Smooth muscle cell (in vitro differentiated cells): ENCODE measurements at regions not wholly inside any gene's neighbourhood (a gene's known extent, or its start where the extent isn't known, plus 50 kb on each side); places are given as distances from the start of the nearest gene placed in this dataset.

ENCODE experiments used
- DNase-seq: peaks from one replicate; lab custom pipeline; 2025; ENCODE audit not compliant: unreplicated experiment; lab: John Stamatoyannopoulos, UW
- H2AFZ ChIP-seq: fragments of 200-600 bp; sonication (generic); 2 replicates; pipeline ENCODE4 v1.6.0; 2016; ENCODE audit warnings: antibody characterized with exemption, low read depth, mild to moderate bottlenecking
- H3F3A ChIP-seq: fragments of 200-600 bp; sonication (generic); 2 replicates; pipeline ENCODE4 v1.6.0; 2017; ENCODE audit warnings: antibody characterized with exemption, low read depth
- H3K27ac ChIP-seq: fragments of 200-600 bp; sonication (generic); 2 replicates; pipeline ENCODE4 v1.5.1; 2016; ENCODE audit warnings: low read depth, mild to moderate bottlenecking
- H3K27me3 ChIP-seq: fragments of 200-600 bp; sonication (generic); 2 replicates; pipeline ENCODE4 v1.6.1; 2016; ENCODE audit warnings: low read depth, mild to moderate bottlenecking
- H3K36me3 ChIP-seq: fragments of 200-600 bp; sonication (generic); 2 replicates; pipeline ENCODE4 v1.5.1; 2016; ENCODE audit warnings: low read depth
- H3K4me1 ChIP-seq: fragments of 200-600 bp; sonication (generic); 2 replicates; pipeline ENCODE4 v1.5.1; 2016; ENCODE audit warnings: low read depth
- H3K4me2 ChIP-seq: fragments of 200-600 bp; sonication (generic); 2 replicates; pipeline ENCODE4 v1.6.0; 2016; ENCODE audit warnings: mild to moderate bottlenecking
- H3K4me3 ChIP-seq: fragments of 200-600 bp; sonication (generic); 2 replicates; pipeline ENCODE4 v1.5.1; 2016; ENCODE audit warnings: mild to moderate bottlenecking
- H3K79me2 ChIP-seq: fragments of 200-600 bp; sonication (generic); 2 replicates; pipeline ENCODE4 v1.6.0; 2016; ENCODE audit warnings: low read depth, mild to moderate bottlenecking
- H3K9ac ChIP-seq: fragments of 200-600 bp; sonication (generic); 2 replicates; pipeline ENCODE4 v1.6.0; 2016; ENCODE audit warnings: low read depth
- H3K9me3 ChIP-seq: fragments of 200-600 bp; sonication (generic); replicated peaks from 2 replicates; pipeline ENCODE4 v1.5.1; 2016; ENCODE audit warnings: low read depth
- H4K20me1 ChIP-seq: fragments of 200-600 bp; sonication (generic); 2 replicates; pipeline ENCODE4 v1.6.0; 2016; ENCODE audit warnings: low read depth
- WGBS: methylation state at CpG from one replicate; pipeline ENCODE4 v1.1.7; 2016; ENCODE audit warnings: low lambda C conversion rate; 5-methylcytosine and 5-hydroxymethylcytosine counted together
- TF ChIP-seq, protein P1 (sequence below): fragments of 200-600 bp; sonication (generic); IDR thresholded peaks from 2 replicates; pipeline ENCODE4 v1.5.1; 2017; ENCODE audit warnings: borderline replicate concordance, mild to moderate bottlenecking, antibody characterized with exemption; ENCODE audit not compliant: insufficient read depth, poor library complexity, severe bottlenecking

DNA sequence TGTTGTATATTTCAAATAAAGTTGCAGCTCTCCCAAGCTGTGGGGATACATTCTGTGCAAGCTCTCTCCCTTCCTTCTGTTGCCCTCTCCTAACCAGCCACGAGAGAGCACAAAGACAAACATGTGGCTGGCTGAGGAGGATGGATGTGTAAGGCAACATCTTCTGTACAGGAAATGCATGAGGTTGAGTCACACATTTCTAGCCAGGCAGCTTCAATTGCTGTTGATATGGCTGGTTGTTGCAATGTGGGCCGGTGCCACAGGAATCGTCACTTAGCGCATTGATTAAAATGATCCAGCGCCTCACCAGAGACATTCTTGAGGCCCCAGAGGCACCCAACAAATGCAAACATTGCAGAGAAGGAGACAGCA is 207.1 kb downstream of the ICE1 start:
- WGBS = 24% methylated on average over 5 of the region's 5 CpGs
- Histone ChIP-seq H2AFZ (peak overlapping the region; percentile 57), H3K4me2 (peak overlapping the region; percentile 62), H3K9me3 (no peaks in the 10 kb centered on the region), H3K4me1 (no peaks in the 10 kb centered on the region), H3K4me3 (no peak overlapping the region), H3K27me3 (no peaks in the 10 kb centered on the region), H3F3A (no peaks in the 10 kb centered on the region), H4K20me1 (no peaks in the 10 kb centered on the region), H3K27ac (peak overlapping the region; percentile 84), H3K79me2 (no peaks in the 10 kb centered on the region), H3K9ac (no peak overlapping the region), H3K36me3 (no peaks in the 10 kb centered on the region)
- DNase-seq = no peak
- TF ChIP-seq, protein P1, sequence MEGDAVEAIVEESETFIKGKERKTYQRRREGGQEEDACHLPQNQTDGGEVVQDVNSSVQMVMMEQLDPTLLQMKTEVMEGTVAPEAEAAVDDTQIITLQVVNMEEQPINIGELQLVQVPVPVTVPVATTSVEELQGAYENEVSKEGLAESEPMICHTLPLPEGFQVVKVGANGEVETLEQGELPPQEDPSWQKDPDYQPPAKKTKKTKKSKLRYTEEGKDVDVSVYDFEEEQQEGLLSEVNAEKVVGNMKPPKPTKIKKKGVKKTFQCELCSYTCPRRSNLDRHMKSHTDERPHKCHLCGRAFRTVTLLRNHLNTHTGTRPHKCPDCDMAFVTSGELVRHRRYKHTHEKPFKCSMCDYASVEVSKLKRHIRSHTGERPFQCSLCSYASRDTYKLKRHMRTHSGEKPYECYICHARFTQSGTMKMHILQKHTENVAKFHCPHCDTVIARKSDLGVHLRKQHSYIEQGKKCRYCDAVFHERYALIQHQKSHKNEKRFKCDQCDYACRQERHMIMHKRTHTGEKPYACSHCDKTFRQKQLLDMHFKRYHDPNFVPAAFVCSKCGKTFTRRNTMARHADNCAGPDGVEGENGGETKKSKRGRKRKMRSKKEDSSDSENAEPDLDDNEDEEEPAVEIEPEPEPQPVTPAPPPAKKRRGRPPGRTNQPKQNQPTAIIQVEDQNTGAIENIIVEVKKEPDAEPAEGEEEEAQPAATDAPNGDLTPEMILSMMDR = no peak

DNA sequence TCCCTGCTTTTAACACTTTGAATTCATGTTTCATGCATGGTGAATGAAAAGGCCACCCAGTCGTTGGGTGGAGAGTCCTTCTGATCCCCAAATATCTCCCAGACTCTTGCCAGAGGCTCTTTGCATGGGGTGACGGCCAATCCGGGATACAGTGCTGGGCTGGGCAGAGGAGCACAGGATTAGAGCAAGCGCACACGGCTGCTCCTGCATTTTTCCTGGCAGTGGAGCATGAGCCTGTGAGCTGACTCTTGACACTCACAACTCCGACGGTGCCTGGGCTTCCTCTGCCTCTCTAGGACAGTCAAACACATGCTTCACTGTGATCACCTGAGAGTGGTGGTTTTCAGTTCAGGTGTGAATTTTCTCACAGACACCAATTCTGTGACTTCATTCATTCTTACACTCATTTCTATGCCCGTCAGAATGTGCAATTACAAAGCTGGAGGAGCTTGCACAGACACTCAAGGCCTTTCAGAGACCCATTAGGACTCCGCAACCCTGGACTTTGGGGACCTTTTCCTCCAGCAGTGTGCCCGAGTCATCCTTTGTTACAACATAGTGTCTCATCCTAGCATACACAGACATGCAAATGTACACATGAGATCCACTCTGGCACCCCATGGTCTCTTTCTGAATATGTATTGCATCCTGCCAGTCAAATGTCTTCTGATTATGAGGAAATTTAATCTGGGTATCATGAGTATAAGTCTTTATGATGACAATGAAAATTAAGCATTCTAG is 206.6 kb downstream of the ICE1 start:
- H3K4me3 ChIP-seq = no peak overlapping the region
- peak overlapping the region; percentile 57 for H2AFZ ChIP-seq
- 84% methylated on average over 10 of the region's 10 CpGs for WGBS
- no peaks in the 10 kb centered on the region for H3K4me1 ChIP-seq
- no peaks in the 10 kb centered on the region for H4K20me1 ChIP-seq
- H3F3A ChIP-seq = no peaks in the 10 kb centered on the region
- no peaks in the 10 kb centered on the region for H3K27me3 ChIP-seq
- peak overlapping the region; percentile 84 for H3K27ac ChIP-seq
- TF ChIP-seq, protein P1 = no peak
- peak overlapping the region; percentile 46 for H3K4me2 ChIP-seq
- H3K79me2 ChIP-seq = no peaks in the 10 kb centered on the region
- H3K9me3 ChIP-seq = no peaks in the 10 kb centered on the region
- H3K36me3 ChIP-seq = no peaks in the 10 kb centered on the region
- no peak overlapping the region for H3K9ac ChIP-seq
- DNase-seq = no peak

DNA sequence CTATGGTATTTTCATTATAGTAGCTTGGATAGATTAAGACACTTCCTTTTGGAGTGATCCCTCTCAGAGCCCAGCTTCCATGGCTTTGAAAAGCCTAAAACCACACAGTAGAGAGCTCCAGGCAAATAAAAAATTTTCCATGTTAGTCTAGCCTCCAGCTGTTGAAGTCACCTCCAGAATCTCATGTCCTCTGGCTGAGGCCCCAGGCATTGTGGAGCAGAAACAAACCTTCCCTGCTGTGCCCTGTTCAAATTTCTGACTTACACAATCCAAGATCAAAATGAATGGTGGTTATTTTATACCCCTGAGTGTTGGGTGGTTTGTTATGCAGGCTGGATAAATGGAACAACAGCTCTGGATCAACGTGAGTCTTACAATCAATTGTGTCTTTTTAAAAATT is 203.9 kb downstream of the ICE1 start:
- Histone ChIP-seq H3K9ac (no peak overlapping the region), H3K9me3 (no peaks in the 10 kb centered on the region), H3K79me2 (no peaks in the 10 kb centered on the region), H4K20me1 (no peaks in the 10 kb centered on the region), H2AFZ (no peak overlapping the region), H3K27me3 (no peaks in the 10 kb centered on the region), H3K36me3 (no peaks in the 10 kb centered on the region), H3K4me3 (no peak overlapping the region), H3K4me2 (no peak overlapping the region), H3F3A (no peaks in the 10 kb centered on the region), H3K27ac (no peak overlapping the region), H3K4me1 (no peaks in the 10 kb centered on the region)
- 90% methylated on average over 1 of the region's 1 CpG for WGBS
- TF ChIP-seq, protein P1 = no peak
- DNase-seq = no peak

GRCh38 chr5:5625491-5625890 is 203.0 kb downstream of the ICE1 start:
- 73% methylated on average over 3 of the region's 3 CpGs for WGBS
- Histone ChIP-seq H2AFZ (no peak overlapping the region), H3K9me3 (no peaks in the 10 kb centered on the region), H3K27ac (no peak overlapping the region), H3K9ac (no peak overlapping the region), H4K20me1 (no peaks in the 10 kb centered on the region), H3K36me3 (no peaks in the 10 kb centered on the region), H3K79me2 (no peaks in the 10 kb centered on the region), H3F3A (no peaks in the 10 kb centered on the region), H3K4me2 (no peak overlapping the region), H3K4me1 (no peaks in the 10 kb centered on the region), H3K4me3 (no peak overlapping the region), H3K27me3 (no peaks in the 10 kb centered on the region)
- TF ChIP-seq, protein P1 = no peak
- no peak for DNase-seq
